MV-4-11 (cell line): ENCODE measurements at regions not wholly inside any gene's neighbourhood (a gene's known extent, or its start where the extent isn't known, plus 50 kb on each side); places are given as distances from the start of the nearest gene placed in this dataset.

Source experiments
- DNase-seq: peaks from one replicate; lab custom pipeline; 2025; lab: John Stamatoyannopoulos, UW

GRCh38 chr4:59881632-59882031 lies 1318.5 kb upstream of the ADGRL3 start:
- DNase-seq = no peak

- DNase-seq = no peak
These were observed 1295.8 kb upstream of the ADGRL3 start for GRCh38 chr4:59904331-59904730.

GRCh38 chr4:59920416-59920815 lies 1279.7 kb upstream of the ADGRL3 start:
- DNase-seq = no peak

GRCh38 chr4:59925290-59925689 lies 1274.8 kb upstream of the ADGRL3 start:
- DNase-seq = no peak

- DNase-seq = no peak
These were observed 1263.6 kb upstream of the ADGRL3 start for GRCh38 chr4:59936566-59936965.

GRCh38 chr4:59938166-59938565 lies 1262.0 kb upstream of the ADGRL3 start:
- no peak for DNase-seq

GRCh38 chr4:59945277-59945676 lies 1254.8 kb upstream of the ADGRL3 start:
- no peak for DNase-seq

- no peak for DNase-seq
These were observed 1254.4 kb upstream of the ADGRL3 start for GRCh38 chr4:59945716-59946115.

- no peak for DNase-seq
These were observed 1243.8 kb upstream of the ADGRL3 start for GRCh38 chr4:59956366-59956765.

- DNase-seq = no peak
These were observed 1240.0 kb upstream of the ADGRL3 start for GRCh38 chr4:59960143-59960542.

- DNase-seq = no peak
These were observed 1233.4 kb upstream of the ADGRL3 start for GRCh38 chr4:59966758-59967157.

GRCh38 chr4:59968796-59969195 lies 1231.3 kb upstream of the ADGRL3 start:
- no peak for DNase-seq

GRCh38 chr4:59969909-59970308 lies 1230.2 kb upstream of the ADGRL3 start:
- DNase-seq = no peak

- DNase-seq = no peak
These were observed 1228.2 kb upstream of the ADGRL3 start for GRCh38 chr4:59971952-59972351.

- no peak for DNase-seq
These were observed 1226.6 kb upstream of the ADGRL3 start for GRCh38 chr4:59973492-59973891.

- DNase-seq = no peak
These were observed 1221.1 kb upstream of the ADGRL3 start for GRCh38 chr4:59979061-59979460.

GRCh38 chr4:59983852-59984251 lies 1216.3 kb upstream of the ADGRL3 start:
- DNase-seq = no peak

GRCh38 chr4:59987289-59987688 lies 1212.8 kb upstream of the ADGRL3 start:
- no peak for DNase-seq

GRCh38 chr4:59994118-59994517 lies 1206.0 kb upstream of the ADGRL3 start:
- no peak for DNase-seq

- no peak for DNase-seq
These were observed 1197.4 kb upstream of the ADGRL3 start for GRCh38 chr4:60002603-60003337.

GRCh38 chr4:60013464-60014184 lies 1186.5 kb upstream of the ADGRL3 start:
- no peak for DNase-seq

- DNase-seq = no peak
These were observed 1183.2 kb upstream of the ADGRL3 start for GRCh38 chr4:60016971-60017370.

- no peak for DNase-seq
These were observed 1180.9 kb upstream of the ADGRL3 start for GRCh38 chr4:60019180-60019579.

- no peak for DNase-seq
These were observed 1180.2 kb upstream of the ADGRL3 start for GRCh38 chr4:60019946-60020345.
